HEK293 (cell line): ENCODE measurements at regions not wholly inside any gene's neighbourhood (a gene's known extent, or its start where the extent isn't known, plus 50 kb on each side); places are given as distances from the start of the nearest gene placed in this dataset.

Source experiments
- CTCF ChIA-PET: fragments of 350-600 bp; formaldehyde crosslinking; extraction: SDS; loops from one replicate; lab custom pipeline; 2021; ENCODE audit warnings: antibody characterized with exemption; lab: Yijun Ruan, JAX
- POLR2A ChIA-PET: fragments of 300-600 bp; formaldehyde crosslinking; extraction: SDS; loops from one replicate; lab custom pipeline; 2020; ENCODE audit warnings: antibody characterized with exemption, inconsistent platforms; lab: Yijun Ruan, JAX
- H3K27ac ChIP-seq: fragments of 200-500 bp; sonication (Bioruptor generic); 2 replicates; pipeline ENCODE4 v1.5.1; 2014; ENCODE audit warnings: low read depth, low read length, control low read depth, inconsistent platforms; ENCODE audit errors: extremely low read depth
- H3K36me3 ChIP-seq, 2 experiments: fragments of 200-500 bp in 1 of 2; sonication (Bioruptor generic) in 1 of 2; 1 replicate in 1 of 2; 2 replicates in 1 of 2; pipeline ENCODE4 v1.5.1; 2014 to 2017; ENCODE audit warnings: inconsistent platforms in 2 of 2, low read length in 2 of 2; ENCODE audit not compliant: control insufficient read depth in 2 of 2, insufficient read depth in 1 of 2
- H3K4me1 ChIP-seq: fragments of 200-500 bp; sonication (Bioruptor generic); 2 replicates; pipeline ENCODE4 v1.5.1; 2014; ENCODE audit warnings: mild to moderate bottlenecking, low read length, inconsistent platforms; ENCODE audit not compliant: control insufficient read depth, insufficient read depth
- H3K4me3 ChIP-seq: 2 replicates; pipeline ENCODE4 v1.5.1; 2011; ENCODE audit warnings: low read depth, mild to moderate bottlenecking, control low read depth, low read length, moderate library complexity
- H3K9me3 ChIP-seq: fragments of 200-500 bp; sonication (Bioruptor generic); 2 replicates; pipeline ENCODE4 v1.5.1; 2014; ENCODE audit warnings: low read depth, low read length, inconsistent platforms; ENCODE audit not compliant: control insufficient read depth, insufficient read depth
- GFI1B ChIP-seq: fragments of 450-650 bp; formaldehyde crosslinking; IDR thresholded peaks from 2 replicates; pipeline ENCODE4 v1.5.1; 2016; ENCODE audit warnings: missing biosample characterization, missing genetic modification characterization
- GLI4 ChIP-seq: fragments of 450-650 bp; formaldehyde crosslinking; IDR thresholded peaks from 2 replicates; pipeline ENCODE4 v1.5.1; 2016; ENCODE audit warnings: missing biosample characterization, missing genetic modification characterization
- MEIS1 ChIP-seq: sonication (generic); formaldehyde crosslinking; IDR thresholded peaks from 2 replicates; pipeline ENCODE4 v1.8.1; 2022; ENCODE audit warnings: missing genetic modification reagents, mild to moderate bottlenecking, borderline replicate concordance
- REPIN1 ChIP-seq: fragments of 450-650 bp; formaldehyde crosslinking; IDR thresholded peaks from 2 replicates; pipeline ENCODE4 v1.5.1; 2017; ENCODE audit warnings: missing biosample characterization, missing genetic modification characterization, low read depth
- ZEB2 ChIP-seq: fragments of 450-650 bp; formaldehyde crosslinking; IDR thresholded peaks from 2 replicates; pipeline ENCODE4 v1.5.1; 2016; ENCODE audit warnings: missing biosample characterization, missing genetic modification characterization
- ZNF114 ChIP-seq: fragments of 450-650 bp; formaldehyde crosslinking; IDR thresholded peaks from 2 replicates; pipeline ENCODE4 v1.5.0; 2017; ENCODE audit warnings: missing biosample characterization, missing genetic modification characterization
- ZNF223 ChIP-seq: fragments of 450-650 bp; formaldehyde crosslinking; IDR thresholded peaks from 2 replicates; pipeline ENCODE4 v1.5.1; 2016; ENCODE audit warnings: missing biosample characterization, missing genetic modification characterization
- ZNF302 ChIP-seq: fragments of 450-650 bp; formaldehyde crosslinking; IDR thresholded peaks from 2 replicates; pipeline ENCODE4 v1.5.1; 2016; ENCODE audit warnings: missing biosample characterization, missing genetic modification characterization, low read depth
- ZNF366 ChIP-seq: fragments of 450-650 bp; formaldehyde crosslinking; conservative IDR thresholded peaks from 2 replicates; pipeline ENCODE4 v1.5.1; 2016; ENCODE audit warnings: missing biosample characterization, missing genetic modification characterization
- ZNF416 ChIP-seq: fragments of 450-650 bp; formaldehyde crosslinking; IDR thresholded peaks from 2 replicates; pipeline ENCODE4 v1.5.1; 2016; ENCODE audit warnings: missing biosample characterization, missing genetic modification characterization
- ZNF596 ChIP-seq: fragments of 450-650 bp; IDR thresholded peaks from 2 replicates; pipeline ENCODE4 v1.5.0; 2018; ENCODE audit warnings: missing biosample characterization, mild to moderate bottlenecking, missing genetic modification characterization, moderate library complexity
- ZNF600 ChIP-seq: fragments of 450-650 bp; formaldehyde crosslinking; IDR thresholded peaks from 2 replicates; pipeline ENCODE4 v1.5.1; 2016; ENCODE audit warnings: missing biosample characterization, missing genetic modification characterization
- ZNF626 ChIP-seq: fragments of 450-650 bp; sonication (Bioruptor Pico); formaldehyde crosslinking; IDR thresholded peaks from 2 replicates; pipeline ENCODE4 v1.5.1; 2018; ENCODE audit warnings: missing biosample characterization, missing genetic modification characterization, inconsistent platforms
- TF ChIP-seq, protein P1 (sequence below): fragments of 450-650 bp; formaldehyde crosslinking; IDR thresholded peaks from 2 replicates; pipeline ENCODE4 v1.5.1; 2017; ENCODE audit warnings: missing biosample characterization, missing genetic modification characterization
- TF ChIP-seq, protein P2 (sequence below): fragments of 450-650 bp; formaldehyde crosslinking; IDR thresholded peaks from 2 replicates; pipeline ENCODE4 v1.5.1; 2016; ENCODE audit warnings: missing biosample characterization, missing genetic modification characterization
- TF ChIP-seq, protein P3 (sequence below): fragments of 450-650 bp; formaldehyde crosslinking; optimal IDR thresholded peaks from 2 replicates; pipeline ENCODE3; 2016; ENCODE audit warnings: missing biosample characterization, mild to moderate bottlenecking, missing genetic modification characterization
- TF ChIP-seq, protein P4 (sequence below): fragments of 450-650 bp; formaldehyde crosslinking; IDR thresholded peaks from 2 replicates; pipeline ENCODE4; 2016; ENCODE audit warnings: missing biosample characterization, missing genetic modification characterization
- TF ChIP-seq, protein P5 (sequence below): fragments of 450-650 bp; formaldehyde crosslinking; conservative IDR thresholded peaks from 2 replicates; pipeline ENCODE4 v1.5.1; 2016; ENCODE audit warnings: low read depth, missing biosample characterization, missing genetic modification characterization

DNA sequence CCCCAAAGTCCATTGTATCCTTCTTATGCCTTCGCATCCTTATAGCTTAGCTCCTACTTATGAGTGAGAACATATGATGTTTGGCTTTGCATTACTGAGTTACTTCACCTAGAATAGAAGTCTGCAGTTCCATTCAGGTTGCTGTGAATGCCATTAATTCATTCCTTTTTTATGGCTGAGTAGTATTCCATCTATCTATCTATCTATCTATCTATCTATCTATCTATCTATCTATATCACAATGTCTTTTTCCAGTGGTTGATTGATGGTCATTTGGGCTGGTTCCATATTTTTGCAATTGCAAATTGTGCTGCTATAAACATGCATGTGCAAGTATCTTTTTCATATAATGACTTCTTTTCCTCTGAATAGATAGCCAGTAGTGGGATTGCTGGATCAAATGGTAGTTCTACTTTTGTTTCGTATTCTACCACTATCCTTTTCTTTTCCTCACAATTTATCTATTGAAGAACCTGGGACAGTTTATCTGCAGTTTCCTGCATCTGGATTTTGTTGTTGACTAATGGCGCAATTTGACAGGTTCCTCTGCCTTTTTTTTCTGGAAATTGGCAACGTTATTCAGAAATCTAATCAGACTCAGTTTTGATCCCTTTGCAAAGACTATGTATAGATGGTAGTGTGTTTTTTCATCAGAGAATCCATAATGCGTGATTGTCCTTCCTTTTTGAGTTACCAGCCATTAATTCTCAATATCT, 287.2 kb downstream of the ARL4A start:
- Histone ChIP-seq H3K4me3 (no peak overlapping the region), H3K9me3 (no peaks in the 10 kb centered on the region), H3K4me1 (no peaks in the 10 kb centered on the region), H3K36me3 (no peaks in the 10 kb centered on the region)
- TF ChIP-seq GFI1B: no peak
- TF ChIP-seq ZNF416: no peak
- no peak for TF ChIP-seq ZNF626 (tag by site-specific recombination)
- no peak for TF ChIP-seq ZNF223
- TF ChIP-seq MEIS1 (CRISPR knock-in tag): no peak
- TF ChIP-seq REPIN1: no peak
- TF ChIP-seq GLI4 (tag by site-specific recombination): no peak
- TF ChIP-seq, protein P1, sequence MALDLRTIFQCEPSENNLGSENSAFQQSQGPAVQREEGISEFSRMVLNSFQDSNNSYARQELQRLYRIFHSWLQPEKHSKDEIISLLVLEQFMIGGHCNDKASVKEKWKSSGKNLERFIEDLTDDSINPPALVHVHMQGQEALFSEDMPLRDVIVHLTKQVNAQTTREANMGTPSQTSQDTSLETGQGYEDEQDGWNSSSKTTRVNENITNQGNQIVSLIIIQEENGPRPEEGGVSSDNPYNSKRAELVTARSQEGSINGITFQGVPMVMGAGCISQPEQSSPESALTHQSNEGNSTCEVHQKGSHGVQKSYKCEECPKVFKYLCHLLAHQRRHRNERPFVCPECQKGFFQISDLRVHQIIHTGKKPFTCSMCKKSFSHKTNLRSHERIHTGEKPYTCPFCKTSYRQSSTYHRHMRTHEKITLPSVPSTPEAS (tag by site-specific recombination): no peak
- TF ChIP-seq, all 188 proteins: peak for 0
- H3K27ac ChIP-seq: no peak overlapping the region
- ChIA-PET POLR2A (no interaction called here), CTCF (no interaction called here)

DNA sequence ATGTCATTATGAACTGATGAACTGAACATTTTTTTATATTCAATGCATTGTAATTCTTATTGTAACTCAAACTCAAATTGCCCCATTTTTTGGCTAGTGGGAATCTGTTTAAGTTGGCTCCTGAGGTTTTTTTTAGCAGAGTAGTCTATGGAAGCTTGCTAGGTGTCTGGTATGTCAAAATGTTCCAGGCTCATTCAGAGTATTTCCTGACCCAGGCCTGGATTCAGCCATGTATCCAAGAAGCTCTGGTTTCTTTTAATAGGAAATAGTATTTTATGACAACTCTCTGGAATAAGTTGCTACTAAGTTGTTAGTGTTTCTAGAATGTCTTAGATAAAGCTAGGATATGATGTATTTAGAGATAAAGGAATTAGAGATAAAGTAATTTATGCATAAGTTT, 288.0 kb downstream of the ARL4A start:
- no peak for TF ChIP-seq ZNF302
- no peak for TF ChIP-seq ZNF366 (tag by site-specific recombination)
- TF ChIP-seq, protein P2, sequence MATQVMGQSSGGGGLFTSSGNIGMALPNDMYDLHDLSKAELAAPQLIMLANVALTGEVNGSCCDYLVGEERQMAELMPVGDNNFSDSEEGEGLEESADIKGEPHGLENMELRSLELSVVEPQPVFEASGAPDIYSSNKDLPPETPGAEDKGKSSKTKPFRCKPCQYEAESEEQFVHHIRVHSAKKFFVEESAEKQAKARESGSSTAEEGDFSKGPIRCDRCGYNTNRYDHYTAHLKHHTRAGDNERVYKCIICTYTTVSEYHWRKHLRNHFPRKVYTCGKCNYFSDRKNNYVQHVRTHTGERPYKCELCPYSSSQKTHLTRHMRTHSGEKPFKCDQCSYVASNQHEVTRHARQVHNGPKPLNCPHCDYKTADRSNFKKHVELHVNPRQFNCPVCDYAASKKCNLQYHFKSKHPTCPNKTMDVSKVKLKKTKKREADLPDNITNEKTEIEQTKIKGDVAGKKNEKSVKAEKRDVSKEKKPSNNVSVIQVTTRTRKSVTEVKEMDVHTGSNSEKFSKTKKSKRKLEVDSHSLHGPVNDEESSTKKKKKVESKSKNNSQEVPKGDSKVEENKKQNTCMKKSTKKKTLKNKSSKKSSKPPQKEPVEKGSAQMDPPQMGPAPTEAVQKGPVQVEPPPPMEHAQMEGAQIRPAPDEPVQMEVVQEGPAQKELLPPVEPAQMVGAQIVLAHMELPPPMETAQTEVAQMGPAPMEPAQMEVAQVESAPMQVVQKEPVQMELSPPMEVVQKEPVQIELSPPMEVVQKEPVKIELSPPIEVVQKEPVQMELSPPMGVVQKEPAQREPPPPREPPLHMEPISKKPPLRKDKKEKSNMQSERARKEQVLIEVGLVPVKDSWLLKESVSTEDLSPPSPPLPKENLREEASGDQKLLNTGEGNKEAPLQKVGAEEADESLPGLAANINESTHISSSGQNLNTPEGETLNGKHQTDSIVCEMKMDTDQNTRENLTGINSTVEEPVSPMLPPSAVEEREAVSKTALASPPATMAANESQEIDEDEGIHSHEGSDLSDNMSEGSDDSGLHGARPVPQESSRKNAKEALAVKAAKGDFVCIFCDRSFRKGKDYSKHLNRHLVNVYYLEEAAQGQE: no peak
- TF ChIP-seq, all 188 proteins: peak for 0
- H3K9me3 ChIP-seq: no peaks in the 10 kb centered on the region
- ChIA-PET POLR2A (no interaction called here), CTCF (no interaction called here)
- H3K4me3 ChIP-seq: no peak overlapping the region
- no peaks in the 10 kb centered on the region for H3K4me1 ChIP-seq
- H3K36me3 ChIP-seq: no peaks in the 10 kb centered on the region
- H3K27ac ChIP-seq: no peak overlapping the region

DNA sequence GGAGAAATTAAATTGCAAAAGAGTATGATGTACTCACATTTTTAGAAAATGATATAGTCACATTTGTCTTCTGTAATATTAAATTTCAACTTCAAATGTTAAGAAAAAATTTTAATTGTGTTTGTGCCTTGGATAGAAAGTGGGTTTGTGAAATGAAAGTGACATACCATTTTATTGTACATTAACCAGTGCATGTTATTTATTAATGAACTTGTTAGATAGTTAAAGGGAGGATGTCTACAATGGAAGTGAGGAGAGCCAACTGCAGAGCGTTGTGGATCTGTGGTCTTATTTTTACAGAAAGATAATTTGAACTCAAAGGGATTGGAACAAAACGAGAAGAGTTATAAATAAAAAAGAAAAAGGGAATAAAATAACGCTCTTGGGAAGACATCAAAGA, 291.7 kb downstream of the ARL4A start:
- no peak overlapping the region for H3K27ac ChIP-seq
- no peak for TF ChIP-seq ZNF596 (tag by site-specific recombination)
- no peak for TF ChIP-seq ZNF114 (tag by site-specific recombination)
- TF ChIP-seq ZNF600 (tag by site-specific recombination): no peak
- TF ChIP-seq, protein P3, sequence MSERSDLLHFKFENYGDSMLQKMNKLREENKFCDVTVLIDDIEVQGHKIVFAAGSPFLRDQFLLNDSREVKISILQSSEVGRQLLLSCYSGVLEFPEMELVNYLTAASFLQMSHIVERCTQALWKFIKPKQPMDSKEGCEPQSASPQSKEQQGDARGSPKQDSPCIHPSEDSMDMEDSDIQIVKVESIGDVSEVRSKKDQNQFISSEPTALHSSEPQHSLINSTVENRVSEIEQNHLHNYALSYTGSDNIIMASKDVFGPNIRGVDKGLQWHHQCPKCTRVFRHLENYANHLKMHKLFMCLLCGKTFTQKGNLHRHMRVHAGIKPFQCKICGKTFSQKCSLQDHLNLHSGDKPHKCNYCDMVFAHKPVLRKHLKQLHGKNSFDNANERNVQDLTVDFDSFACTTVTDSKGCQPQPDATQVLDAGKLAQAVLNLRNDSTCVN (tag by site-specific recombination): no peak
- TF ChIP-seq, protein P4, sequence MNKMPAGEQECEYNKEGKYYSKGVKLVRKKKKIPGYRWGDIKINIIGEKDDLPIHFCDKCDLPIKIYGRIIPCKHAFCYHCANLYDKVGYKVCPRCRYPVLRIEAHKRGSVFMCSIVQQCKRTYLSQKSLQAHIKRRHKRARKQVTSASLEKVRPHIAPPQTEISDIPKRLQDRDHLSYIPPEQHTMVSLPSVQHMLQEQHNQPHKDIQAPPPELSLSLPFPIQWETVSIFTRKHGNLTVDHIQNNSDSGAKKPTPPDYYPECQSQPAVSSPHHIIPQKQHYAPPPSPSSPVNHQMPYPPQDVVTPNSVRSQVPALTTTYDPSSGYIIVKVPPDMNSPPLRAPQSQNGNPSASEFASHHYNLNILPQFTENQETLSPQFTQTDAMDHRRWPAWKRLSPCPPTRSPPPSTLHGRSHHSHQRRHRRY: no peak
- no peak for TF ChIP-seq ZEB2
- TF ChIP-seq, protein P5, sequence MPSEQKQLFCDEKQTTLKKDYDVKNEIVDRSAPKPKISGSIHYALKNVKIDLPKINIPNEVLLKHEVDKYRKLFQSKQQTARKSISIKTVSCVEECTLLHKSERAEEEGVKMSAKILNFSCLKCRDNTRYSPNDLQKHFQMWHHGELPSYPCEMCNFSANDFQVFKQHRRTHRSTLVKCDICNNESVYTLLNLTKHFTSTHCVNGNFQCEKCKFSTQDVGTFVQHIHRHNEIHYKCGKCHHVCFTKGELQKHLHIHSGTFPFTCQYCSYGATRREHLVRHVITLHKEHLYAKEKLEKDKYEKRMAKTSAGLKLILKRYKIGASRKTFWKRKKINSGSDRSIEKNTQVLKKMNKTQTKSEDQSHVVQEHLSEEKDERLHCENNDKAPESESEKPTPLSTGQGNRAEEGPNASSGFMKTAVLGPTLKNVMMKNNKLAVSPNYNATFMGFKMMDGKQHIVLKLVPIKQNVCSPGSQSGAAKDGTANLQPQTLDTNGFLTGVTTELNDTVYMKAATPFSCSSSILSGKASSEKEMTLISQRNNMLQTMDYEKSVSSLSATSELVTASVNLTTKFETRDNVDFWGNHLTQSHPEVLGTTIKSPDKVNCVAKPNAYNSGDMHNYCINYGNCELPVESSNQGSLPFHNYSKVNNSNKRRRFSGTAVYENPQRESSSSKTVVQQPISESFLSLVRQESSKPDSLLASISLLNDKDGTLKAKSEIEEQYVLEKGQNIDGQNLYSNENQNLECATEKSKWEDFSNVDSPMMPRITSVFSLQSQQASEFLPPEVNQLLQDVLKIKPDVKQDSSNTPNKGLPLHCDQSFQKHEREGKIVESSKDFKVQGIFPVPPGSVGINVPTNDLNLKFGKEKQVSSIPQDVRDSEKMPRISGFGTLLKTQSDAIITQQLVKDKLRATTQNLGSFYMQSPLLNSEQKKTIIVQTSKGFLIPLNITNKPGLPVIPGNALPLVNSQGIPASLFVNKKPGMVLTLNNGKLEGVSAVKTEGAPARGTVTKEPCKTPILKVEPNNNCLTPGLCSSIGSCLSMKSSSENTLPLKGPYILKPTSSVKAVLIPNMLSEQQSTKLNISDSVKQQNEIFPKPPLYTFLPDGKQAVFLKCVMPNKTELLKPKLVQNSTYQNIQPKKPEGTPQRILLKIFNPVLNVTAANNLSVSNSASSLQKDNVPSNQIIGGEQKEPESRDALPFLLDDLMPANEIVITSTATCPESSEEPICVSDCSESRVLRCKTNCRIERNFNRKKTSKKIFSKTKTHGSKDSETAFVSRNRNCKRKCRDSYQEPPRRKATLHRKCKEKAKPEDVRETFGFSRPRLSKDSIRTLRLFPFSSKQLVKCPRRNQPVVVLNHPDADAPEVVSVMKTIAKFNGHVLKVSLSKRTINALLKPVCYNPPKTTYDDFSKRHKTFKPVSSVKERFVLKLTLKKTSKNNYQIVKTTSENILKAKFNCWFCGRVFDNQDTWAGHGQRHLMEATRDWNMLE (tag by site-specific recombination): no peak

More for the DNA sequence above, 291.7 kb downstream of the ARL4A start:
- H3K36me3 ChIP-seq: no peaks in the 10 kb centered on the region
- no peaks in the 10 kb centered on the region for H3K4me1 ChIP-seq
- ChIA-PET POLR2A (no interaction called here), CTCF (interaction anchor here (0.7 kb wide), 1 partner anchor 51 kb away, joined by 3 read pairs; no protein-coding TSS in a partner anchor)
- H3K4me3 ChIP-seq: no peak overlapping the region
- no peaks in the 10 kb centered on the region for H3K9me3 ChIP-seq
